ENCODE measurements at regions not wholly inside any gene's neighbourhood (a gene's known extent, or its start where the extent isn't known, plus 50 kb on each side); places are given as distances from the start of the nearest gene placed in this dataset.

- H3F3A ChIP-seq (ENCODE audit: insufficient read depth, low read length): no peaks in the 10 kb centered on the region
- no peaks in the 10 kb centered on the region for H3K36me3 ChIP-seq (replicated peaks; ENCODE audit: insufficient read depth, low read length)
- no peaks in the 10 kb centered on the region for H4K20me1 ChIP-seq (ENCODE audit: insufficient read depth, low read length)
- TF ChIP-seq CTCF (IDR thresholded peaks at IDR 0.05; ENCODE audit: low read length) (no peak), EZH2 (optimal IDR thresholded peaks at IDR 0.05; ENCODE audit: low read depth, low read length) (no peak), EZH2phosphoT487 (IDR thresholded peaks at IDR 0.05; ENCODE audit: low read length) (no peak)
- no peak overlapping the region for H2AFZ ChIP-seq (ENCODE audit: low read length)
- H3K9ac ChIP-seq (ENCODE audit: low read length): no peak overlapping the region
- no peak for DNase-seq
- no peak overlapping the region for H3K4me2 ChIP-seq (ENCODE audit: low read depth, low read length)
- H3K4me3 ChIP-seq (ENCODE audit: low read length): no peak overlapping the region
- H3K27me3 ChIP-seq (replicated peaks; ENCODE audit: insufficient read depth, low read length): no peaks in the 10 kb centered on the region
- H3K9me2 ChIP-seq (replicated peaks; ENCODE audit: insufficient read depth, low read length): no peaks in the 10 kb centered on the region
- no peaks in the 10 kb centered on the region for H3K4me1 ChIP-seq (ENCODE audit: low read length)
- H3K9me3 ChIP-seq (replicated peaks; ENCODE audit: insufficient read depth, low read length): no peaks in the 10 kb centered on the region
- no peaks in the 10 kb centered on the region for H3K79me2 ChIP-seq (ENCODE audit: low read length)
- H3K27ac ChIP-seq (ENCODE audit: low read length): no peak overlapping the region
These were observed 747.9 kb upstream of the NCAM2 start for GRCh38 chr21:20250337-20250736.

- H3K79me2 ChIP-seq (ENCODE audit: low read length): no peaks in the 10 kb centered on the region
- H2AFZ ChIP-seq (ENCODE audit: low read length): no peak overlapping the region
- no peak overlapping the region for H3K4me2 ChIP-seq (ENCODE audit: low read depth, low read length)
- H3K4me3 ChIP-seq (ENCODE audit: low read length): no peak overlapping the region
- no peaks in the 10 kb centered on the region for H3K36me3 ChIP-seq (replicated peaks; ENCODE audit: insufficient read depth, low read length)
- no peaks in the 10 kb centered on the region for H3K4me1 ChIP-seq (ENCODE audit: low read length)
- no peaks in the 10 kb centered on the region for H3K27me3 ChIP-seq (replicated peaks; ENCODE audit: insufficient read depth, low read length)
- no peaks in the 10 kb centered on the region for H3F3A ChIP-seq (ENCODE audit: insufficient read depth, low read length)
- no peak overlapping the region for H3K27ac ChIP-seq (ENCODE audit: low read length)
- H3K9me3 ChIP-seq (replicated peaks; ENCODE audit: insufficient read depth, low read length): no peaks in the 10 kb centered on the region
- TF ChIP-seq EZH2phosphoT487 (IDR thresholded peaks at IDR 0.05; ENCODE audit: low read length) (no peak), EZH2 (optimal IDR thresholded peaks at IDR 0.05; ENCODE audit: low read depth, low read length) (no peak)
- no peaks in the 10 kb centered on the region for H4K20me1 ChIP-seq (ENCODE audit: insufficient read depth, low read length)
- no peaks in the 10 kb centered on the region for H3K9me2 ChIP-seq (replicated peaks; ENCODE audit: insufficient read depth, low read length)
- DNase-seq: no peak
- H3K9ac ChIP-seq (ENCODE audit: low read length): no peak overlapping the region
These were observed 744.9 kb upstream of the NCAM2 start for GRCh38 chr21:20253261-20253660.

- no peaks in the 10 kb centered on the region for H3F3A ChIP-seq (ENCODE audit: insufficient read depth, low read length)
- no peak overlapping the region for H3K4me3 ChIP-seq (ENCODE audit: low read length)
- H4K20me1 ChIP-seq (ENCODE audit: insufficient read depth, low read length): no peaks in the 10 kb centered on the region
- H3K4me2 ChIP-seq (ENCODE audit: low read depth, low read length): no peak overlapping the region
- no peak for DNase-seq
- no peaks in the 10 kb centered on the region for H3K9me3 ChIP-seq (replicated peaks; ENCODE audit: insufficient read depth, low read length)
- no peak overlapping the region for H3K27ac ChIP-seq (ENCODE audit: low read length)
- H3K79me2 ChIP-seq (ENCODE audit: low read length): no peaks in the 10 kb centered on the region
- no peaks in the 10 kb centered on the region for H3K36me3 ChIP-seq (replicated peaks; ENCODE audit: insufficient read depth, low read length)
- no peaks in the 10 kb centered on the region for H3K4me1 ChIP-seq (ENCODE audit: low read length)
- TF ChIP-seq CTCF (IDR thresholded peaks at IDR 0.05; ENCODE audit: low read length) (no peak), EZH2phosphoT487 (IDR thresholded peaks at IDR 0.05; ENCODE audit: low read length) (no peak), EZH2 (optimal IDR thresholded peaks at IDR 0.05; ENCODE audit: low read depth, low read length) (no peak)
- H2AFZ ChIP-seq (ENCODE audit: low read length): no peak overlapping the region
- no peak overlapping the region for H3K9ac ChIP-seq (ENCODE audit: low read length)
- no peaks in the 10 kb centered on the region for H3K27me3 ChIP-seq (replicated peaks; ENCODE audit: insufficient read depth, low read length)
- H3K9me2 ChIP-seq (replicated peaks; ENCODE audit: insufficient read depth, low read length): no peaks in the 10 kb centered on the region
These were observed 743.2 kb upstream of the NCAM2 start for GRCh38 chr21:20254964-20255363.

GRCh38 chr21:20257052-20257740, 741.0 kb upstream of the NCAM2 start:
- Histone ChIP-seq H4K20me1 (ENCODE audit: insufficient read depth, low read length) (no peaks in the 10 kb centered on the region), H3K4me2 (ENCODE audit: low read depth, low read length) (no peak overlapping the region), H3K27me3 (replicated peaks; ENCODE audit: insufficient read depth, low read length) (no peaks in the 10 kb centered on the region), H3K9ac (ENCODE audit: low read length) (no peak overlapping the region), H3K9me2 (replicated peaks; ENCODE audit: insufficient read depth, low read length) (no peaks in the 10 kb centered on the region), H3F3A (ENCODE audit: insufficient read depth, low read length) (no peaks in the 10 kb centered on the region), H3K4me1 (ENCODE audit: low read length) (no peaks in the 10 kb centered on the region), H3K36me3 (replicated peaks; ENCODE audit: insufficient read depth, low read length) (no peaks in the 10 kb centered on the region), H3K79me2 (ENCODE audit: low read length) (no peaks in the 10 kb centered on the region), H3K4me3 (ENCODE audit: low read length) (no peak overlapping the region), H3K27ac (ENCODE audit: low read length) (no peak overlapping the region), H3K9me3 (replicated peaks; ENCODE audit: insufficient read depth, low read length) (no peaks in the 10 kb centered on the region), H2AFZ (ENCODE audit: low read length) (no peak overlapping the region)
- DNase-seq: no peak
- TF ChIP-seq EZH2phosphoT487 (IDR thresholded peaks at IDR 0.05; ENCODE audit: low read length): no peak
- TF ChIP-seq CTCF (IDR thresholded peaks at IDR 0.05; ENCODE audit: low read length): no peak

All from MM.1S (cell line).